GM19455 (cell line): ENCODE measurements at regions not wholly inside any gene's neighbourhood (a gene's known extent, or its start where the extent isn't known, plus 50 kb on each side); places are given as distances from the start of the nearest gene placed in this dataset.
"Not testable (repeated sequence)": the region's sequence is repeated elsewhere in the genome, so short reads cannot be mapped to it uniquely, and the experiment has no call there.

Experiments
- ATAC-seq: cut with Tn5 transposase; IDR thresholded peaks from one replicate; pipeline ENCODE4 v1.9.1; 2021; ENCODE audit not compliant: unreplicated experiment

DNA sequence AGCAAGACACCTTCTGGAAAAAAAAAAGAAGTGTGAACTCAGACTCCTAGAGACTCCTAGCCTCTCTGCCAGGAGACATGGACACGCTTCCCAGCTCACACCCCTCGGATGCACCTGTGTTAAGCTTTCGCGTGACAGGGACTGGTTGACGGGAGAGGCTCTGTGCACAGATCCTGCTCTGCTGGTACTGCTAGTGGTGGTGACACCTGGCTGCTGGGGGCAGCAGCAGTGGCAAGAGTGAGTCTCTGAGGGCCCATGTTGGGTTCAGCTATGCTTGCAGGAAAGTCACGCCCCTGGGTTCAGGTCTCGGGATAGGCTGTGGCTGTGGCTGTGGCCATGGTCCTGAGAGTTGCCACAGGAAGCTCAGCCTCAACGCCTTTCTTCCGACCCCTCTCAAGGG is 81.1 kb downstream of the XRCC2 start:
- ATAC-seq: no peak

DNA sequence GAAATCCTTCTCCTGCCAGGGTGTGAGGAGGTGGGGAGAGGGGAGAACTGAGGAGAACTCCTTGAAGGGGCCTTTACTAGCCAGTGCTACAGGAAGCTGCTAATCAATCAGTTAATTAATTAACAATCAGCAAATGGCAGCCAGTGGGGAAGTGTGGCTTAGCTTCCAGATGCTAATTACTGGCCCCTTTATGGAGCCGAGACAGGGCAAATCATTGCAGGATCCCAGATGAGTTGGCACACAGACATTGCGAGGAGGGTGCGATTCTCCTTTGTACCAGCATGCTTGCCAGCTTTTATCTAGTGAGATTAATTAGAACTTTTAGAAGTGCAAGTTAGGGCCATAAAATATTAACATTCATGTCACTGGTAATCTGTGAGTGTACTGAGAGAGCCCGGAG is 84.0 kb downstream of the XRCC2 start:
- ATAC-seq: no peak

DNA sequence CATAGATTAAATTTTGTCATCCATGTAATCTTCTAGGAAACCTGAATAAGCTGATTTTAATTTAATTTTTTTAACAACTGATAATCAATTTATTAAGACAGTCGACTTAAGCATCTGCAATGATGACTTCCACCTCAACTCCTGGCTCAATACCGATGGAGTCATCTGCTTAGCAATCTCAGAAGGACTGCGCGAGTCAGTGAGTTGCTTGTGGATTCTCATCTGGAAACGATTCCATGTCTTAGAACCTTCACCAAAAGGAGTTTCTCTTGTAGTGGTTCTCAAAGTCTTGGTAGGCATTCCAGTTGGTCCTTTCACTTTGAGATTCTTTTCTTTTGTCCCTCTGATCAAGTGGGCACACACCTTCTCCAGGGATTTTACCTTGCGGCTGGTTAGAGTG is 85.5 kb downstream of the XRCC2 start:
- ATAC-seq: no peak

- ATAC-seq: not testable (repeated sequence)
Measured at GRCh38 chr7:152589821-152590220, 86.1 kb downstream of the XRCC2 start.

DNA sequence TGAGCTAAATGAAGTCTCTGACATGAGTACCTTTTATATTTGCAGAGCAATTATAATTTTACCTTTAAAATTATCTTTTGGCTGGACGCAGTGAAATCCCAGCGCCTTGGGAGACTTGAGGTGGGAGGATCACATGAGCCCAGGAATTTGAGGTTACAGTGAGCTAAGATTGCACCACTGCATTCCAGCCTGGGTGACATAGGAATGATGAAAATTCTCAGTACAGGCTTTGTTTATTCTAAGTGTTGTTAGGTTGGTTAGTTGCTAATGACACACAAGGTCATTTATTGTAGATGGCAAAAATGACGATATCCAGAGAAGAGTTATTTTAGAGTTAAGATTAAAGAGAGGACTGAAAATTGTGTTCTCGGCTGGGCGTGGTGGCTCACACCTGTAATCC is 87.6 kb downstream of the XRCC2 start:
- no peak for ATAC-seq

- no peak for ATAC-seq
Measured at GRCh38 chr7:152587366-152587765, 88.6 kb downstream of the XRCC2 start.

DNA sequence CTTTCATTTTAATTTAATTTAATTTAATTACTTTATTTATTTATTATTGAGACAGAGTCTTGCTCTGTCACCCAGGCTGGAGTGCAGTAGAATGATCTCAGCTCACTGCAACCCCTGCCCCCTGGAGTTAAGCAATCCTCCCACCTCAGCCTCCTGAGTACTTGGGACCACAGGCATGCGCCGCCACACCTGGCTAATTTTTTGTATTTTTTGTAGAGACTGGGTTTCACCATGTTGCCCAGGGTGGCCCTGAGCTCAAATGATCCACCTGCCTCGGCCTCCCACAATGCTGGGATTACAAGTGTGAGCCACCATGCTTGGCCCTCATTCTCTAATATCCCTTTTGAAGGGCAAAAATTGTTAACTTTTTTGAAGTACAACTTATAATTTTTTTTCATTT is 92.9 kb downstream of the XRCC2 start:
- ATAC-seq: no peak

DNA sequence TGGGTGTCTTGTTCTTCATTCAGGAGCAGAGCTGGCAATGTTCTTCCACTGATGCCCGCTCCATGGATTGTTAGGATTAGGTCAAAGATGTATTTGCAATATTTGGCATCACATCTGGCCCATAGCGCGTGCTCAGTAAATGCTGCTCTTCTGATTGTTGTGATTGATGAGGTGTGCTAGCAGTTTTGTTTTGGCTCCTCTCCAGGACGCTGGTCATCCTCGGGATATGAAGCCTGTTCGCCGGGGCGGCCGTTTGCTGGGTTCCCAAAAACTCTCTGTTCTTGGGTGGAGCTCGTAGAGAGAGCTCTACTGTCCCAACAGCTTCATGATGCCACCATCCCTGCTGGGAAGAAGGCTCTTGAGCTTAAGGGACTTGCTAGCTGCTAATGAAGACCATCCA is 96.9 kb downstream of the XRCC2 start:
- ATAC-seq: no peak

DNA sequence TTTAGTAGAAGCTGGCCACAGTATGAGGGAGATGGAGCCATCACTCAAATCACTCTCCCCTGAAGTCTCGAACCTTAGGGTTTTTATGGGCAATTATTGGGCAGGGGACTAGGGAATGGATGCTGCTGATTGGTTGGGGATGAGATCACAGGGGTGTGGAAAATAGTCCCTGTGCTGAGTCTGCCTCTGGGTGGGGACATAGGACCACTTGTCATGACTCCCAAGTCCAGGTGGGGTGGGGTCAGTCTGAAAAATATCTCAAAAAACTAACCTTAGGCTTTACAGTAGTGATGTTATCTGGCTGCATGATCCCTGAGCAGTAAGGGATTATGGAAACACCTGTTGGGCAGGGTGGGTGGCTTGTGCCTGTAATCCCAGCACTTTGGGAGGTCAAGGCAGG is 98.6 kb downstream of the XRCC2 start:
- ATAC-seq: no peak

DNA sequence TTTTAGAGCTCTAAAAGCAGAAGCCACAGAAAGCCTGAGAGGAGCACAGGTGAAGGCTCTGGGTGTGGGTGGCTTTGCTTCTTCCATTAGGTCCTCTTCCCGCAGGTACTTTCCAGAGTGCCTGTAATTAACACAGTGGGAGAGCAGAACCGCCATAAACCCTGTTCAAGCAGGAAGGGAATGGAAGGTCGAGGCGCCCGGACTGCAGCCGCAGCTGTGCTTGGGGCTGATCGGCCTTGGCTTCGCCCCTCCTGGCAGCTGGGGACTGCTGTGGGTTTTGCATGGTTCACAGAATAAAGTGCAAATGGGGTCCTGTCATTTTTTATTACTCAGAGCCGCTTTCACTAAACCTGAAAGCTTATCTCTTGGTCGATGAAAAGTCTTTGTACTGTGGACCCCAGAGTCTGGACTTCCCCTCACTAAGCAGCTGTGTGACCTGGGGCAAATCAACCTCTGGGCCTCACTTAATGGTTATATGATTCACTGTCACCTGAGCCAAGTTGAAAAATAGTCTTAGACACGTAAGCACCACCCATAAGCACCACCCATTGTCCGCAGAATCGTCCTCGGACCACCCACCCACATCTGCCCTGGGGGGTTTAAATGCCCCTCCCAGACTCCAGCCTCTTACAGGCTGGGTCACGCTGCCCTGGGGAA is 100.9 kb downstream of the XRCC2 start:
- peak; percentile 60 for ATAC-seq

- ATAC-seq: not testable (repeated sequence)
Measured at GRCh38 chr7:152573186-152573585, 102.8 kb downstream of the XRCC2 start.

DNA sequence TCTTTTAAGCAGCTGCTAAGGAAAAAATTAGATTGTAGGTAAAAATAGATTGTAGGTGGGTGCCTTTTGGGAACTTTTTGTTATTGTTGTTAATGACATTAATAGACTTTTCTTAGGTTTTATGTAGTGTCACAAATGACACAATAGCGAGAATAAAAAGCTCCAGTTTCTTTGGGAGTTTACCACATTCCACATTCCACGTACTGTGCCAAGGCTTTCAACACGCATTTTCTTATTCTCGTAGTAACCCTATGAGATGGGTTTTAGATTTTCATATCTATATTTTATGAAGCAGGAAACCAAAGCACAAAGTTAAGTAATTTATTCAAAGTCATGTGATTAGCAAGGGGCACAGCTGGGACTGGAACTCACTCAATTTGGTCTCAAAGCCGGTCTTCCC is 103.8 kb downstream of the XRCC2 start:
- ATAC-seq: no peak

- no peak for ATAC-seq
Measured at GRCh38 chr7:152571068-152571467, 104.9 kb downstream of the XRCC2 start.

DNA sequence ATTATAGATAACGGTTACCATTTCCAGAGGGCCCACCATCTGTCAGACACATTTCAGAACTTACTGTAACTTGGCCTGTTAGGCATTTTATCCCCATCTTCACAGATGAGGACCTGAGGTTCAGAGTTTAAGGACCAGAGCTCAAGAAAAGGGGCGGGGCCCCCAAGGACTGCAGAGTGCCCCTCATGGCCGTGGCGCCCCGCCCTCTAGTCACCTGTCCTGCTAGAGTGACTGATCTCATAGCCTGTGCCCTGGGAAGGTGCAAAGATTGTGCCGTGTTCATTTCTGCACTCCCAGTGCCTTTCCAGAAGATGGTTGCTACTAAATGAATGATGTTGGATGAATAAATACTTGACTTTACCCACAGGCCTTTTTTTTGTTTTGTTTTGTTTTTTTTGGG is 107.0 kb downstream of the XRCC2 start:
- no peak for ATAC-seq

- no peak for ATAC-seq
Measured at GRCh38 chr7:152565731-152566130, 110.2 kb downstream of the XRCC2 start.

GRCh38 chr7:152564656-152565250 is 111.2 kb downstream of the XRCC2 start:
- ATAC-seq: no peak

- ATAC-seq: no peak
Measured at GRCh38 chr7:152556013-152556755, 119.8 kb downstream of the XRCC2 start.

- ATAC-seq: no peak
Measured at GRCh38 chr7:152553671-152554317, 118.0 kb upstream of the KMT2C start.

- no peak for ATAC-seq
Measured at GRCh38 chr7:152551304-152552036, 115.7 kb upstream of the KMT2C start.

DNA sequence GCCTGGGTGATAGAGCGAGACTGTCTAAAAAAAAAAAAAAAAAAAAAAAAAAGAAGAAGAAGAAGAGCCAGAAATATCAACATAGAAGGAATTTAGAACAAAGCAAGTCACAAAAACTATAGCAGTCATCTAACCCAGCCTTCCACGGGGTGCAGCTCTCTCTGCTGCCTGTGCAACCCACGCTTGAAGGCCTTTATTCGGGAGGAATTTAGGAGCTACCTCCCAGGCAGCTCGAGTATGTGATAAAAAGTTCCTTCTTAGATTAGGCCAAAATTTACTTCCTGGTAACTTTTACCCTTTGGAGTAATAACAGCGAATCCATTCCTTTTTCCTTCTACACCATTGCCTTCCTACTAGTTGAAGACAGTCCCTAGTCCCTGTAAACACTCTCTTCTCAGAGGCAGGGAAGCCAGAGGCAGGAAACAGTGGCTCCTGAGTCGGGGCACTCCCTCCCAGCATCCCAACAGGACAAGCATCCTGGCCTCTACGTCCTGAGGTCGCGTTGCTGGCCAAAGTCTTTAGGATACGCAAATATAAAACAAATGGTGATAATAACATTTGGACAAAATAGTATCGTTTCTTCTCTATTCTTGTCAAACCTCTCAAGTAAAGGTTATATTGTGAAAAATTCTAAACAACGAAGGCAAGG is 109.3 kb upstream of the KMT2C start:
- ATAC-seq: no peak

GRCh38 chr7:152544481-152544927 is 108.7 kb upstream of the KMT2C start:
- ATAC-seq: no peak
